Fibroblast of villous mesenchyme (primary cell): ENCODE measurements at regions not wholly inside any gene's neighbourhood (a gene's known extent, or its start where the extent isn't known, plus 50 kb on each side); places are given as distances from the start of the nearest gene placed in this dataset.

Experiments used
- DNase-seq: peaks from one replicate; pipeline ENCODE4 v3.0.0-alpha.2; 2010; ENCODE audit warnings: low read depth
- H3K4me3 ChIP-seq: 2 replicates; pipeline ENCODE4 v1.5.1; 2011; ENCODE audit warnings: low read depth, mild to moderate bottlenecking, low read length
- CTCF ChIP-seq: IDR thresholded peaks from 2 replicates; pipeline ENCODE4 v1.5.1; 2012; ENCODE audit warnings: low read depth, mild to moderate bottlenecking, low read length; ENCODE audit not compliant: insufficient read depth

DNA sequence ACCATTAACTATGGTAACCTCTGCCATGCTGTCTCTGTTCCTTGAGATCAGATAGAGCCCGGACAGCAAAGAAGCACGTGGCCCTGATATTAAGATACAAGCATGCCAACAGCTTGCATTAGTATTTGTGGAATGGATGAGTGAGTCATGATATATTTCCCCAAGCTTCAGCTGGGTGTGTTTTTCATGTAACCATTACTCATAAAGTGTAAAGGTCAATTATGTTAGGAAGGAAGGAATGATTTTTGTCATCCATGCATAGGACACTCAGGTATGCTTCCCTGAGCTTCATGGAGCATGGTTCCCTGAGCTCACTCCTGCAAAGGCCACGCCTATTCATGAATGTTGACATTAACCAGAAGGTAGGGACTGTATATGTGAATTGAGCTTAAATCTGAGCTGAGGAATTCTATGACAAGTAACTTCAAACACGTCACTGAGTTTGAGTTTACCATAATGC is 74.6 kb downstream of the ARL4C start:
- no peak for TF ChIP-seq CTCF
- H3K4me3 ChIP-seq, result no peak overlapping the region
- DNase-seq, result peak; percentile 86

DNA sequence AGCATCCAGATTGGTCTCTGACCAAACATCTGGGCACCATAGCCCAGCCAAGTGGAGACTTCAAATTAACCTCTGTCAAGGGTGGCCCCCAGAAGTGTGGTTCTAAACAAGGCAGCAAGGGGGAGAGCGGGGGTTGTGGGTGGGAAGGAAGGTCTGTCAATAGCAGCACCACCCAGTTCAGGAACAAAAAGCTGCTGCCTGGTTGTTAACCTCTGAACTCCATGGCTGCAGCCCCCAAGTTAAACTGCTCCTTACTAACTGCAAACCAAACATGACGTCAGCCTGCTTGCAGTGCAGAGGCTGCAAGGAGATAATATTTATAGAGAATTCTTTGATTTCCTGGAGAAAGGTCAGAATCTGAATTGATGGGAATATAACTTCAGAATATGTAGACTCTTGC is 76.5 kb downstream of the ARL4C start:
- peak; percentile 16 for DNase-seq
- no peak for TF ChIP-seq CTCF

GRCh38 chr2:234419726-234420125 is 77.2 kb downstream of the ARL4C start:
- no peak overlapping the region for H3K4me3 ChIP-seq
- no peak for TF ChIP-seq CTCF
- DNase-seq, result no peak

More for the DNA sequence above, 76.5 kb downstream of the ARL4C start:
- no peak overlapping the region for H3K4me3 ChIP-seq

GRCh38 chr2:234415706-234416105 is 81.2 kb downstream of the ARL4C start:
- no peak for DNase-seq
- H3K4me3 ChIP-seq, result no peak overlapping the region
- TF ChIP-seq CTCF, result no peak

DNA sequence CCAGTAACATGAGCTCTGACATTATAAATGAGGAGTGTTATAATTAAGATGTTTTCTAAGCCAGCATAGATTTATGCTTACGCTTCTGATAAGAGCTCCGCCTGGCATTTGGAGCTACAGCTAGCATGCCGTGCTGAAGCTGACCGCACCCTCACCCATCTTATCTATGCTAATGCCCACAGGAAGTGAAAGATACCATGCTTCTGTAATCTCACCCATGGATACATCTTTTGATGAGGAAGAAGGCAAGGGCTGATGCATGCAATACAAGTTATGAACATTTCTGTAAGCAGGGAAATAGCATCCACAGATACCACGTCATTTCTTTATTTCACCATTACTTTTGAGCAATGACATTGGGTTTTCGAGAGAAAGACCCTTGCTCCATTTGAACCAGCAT is 82.3 kb downstream of the ARL4C start:
- no peak for TF ChIP-seq CTCF
- no peak overlapping the region for H3K4me3 ChIP-seq
- peak; percentile 29 for DNase-seq

GRCh38 chr2:234412726-234413125 is 84.2 kb downstream of the ARL4C start:
- no peak for TF ChIP-seq CTCF
- no peak overlapping the region for H3K4me3 ChIP-seq
- peak; percentile 23 for DNase-seq

GRCh38 chr2:234411793-234412192 is 85.1 kb downstream of the ARL4C start:
- no peak for TF ChIP-seq CTCF
- no peak for DNase-seq
- no peak overlapping the region for H3K4me3 ChIP-seq
